ENCODE measurements at regions not wholly inside any gene's neighbourhood (a gene's known extent, or its start where the extent isn't known, plus 50 kb on each side); places are given as distances from the start of the nearest gene placed in this dataset.

DNA sequence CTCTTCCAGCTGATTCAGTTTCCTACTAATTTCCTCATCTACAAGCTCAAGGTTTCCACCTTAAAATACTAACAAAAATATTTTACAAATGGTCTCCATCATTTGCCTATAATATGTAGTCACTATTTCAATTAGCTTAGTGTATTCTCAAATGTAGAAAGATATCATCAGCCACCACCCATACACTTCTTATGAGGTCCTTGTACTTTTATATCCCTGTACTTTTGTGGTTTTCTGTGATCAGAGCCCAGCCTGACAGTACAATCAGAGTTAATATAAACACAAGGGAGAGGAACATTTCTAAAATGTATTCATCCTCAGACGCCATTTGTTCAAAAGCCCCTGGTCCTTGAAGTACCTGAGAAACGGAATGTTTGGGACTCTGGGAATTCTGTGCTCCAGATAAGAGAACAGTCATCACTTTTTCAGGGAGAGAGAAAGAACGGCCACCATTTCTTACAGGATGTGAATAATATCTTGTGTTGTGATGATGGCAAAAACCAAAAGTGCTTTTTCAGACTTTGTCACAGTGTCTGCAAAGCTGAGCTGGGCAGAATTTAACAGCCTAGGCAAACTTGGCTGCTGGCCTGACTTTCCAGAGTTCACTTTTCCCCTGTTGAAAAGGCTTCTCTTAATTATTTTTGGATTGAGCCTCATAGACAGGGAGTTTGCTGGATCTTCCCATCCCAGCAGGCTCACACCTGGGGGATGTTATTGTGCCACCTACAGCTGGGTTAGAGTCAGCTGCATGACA, 361.7 kb upstream of the ACVR2A start:
- TF ChIP-seq, protein P1, sequence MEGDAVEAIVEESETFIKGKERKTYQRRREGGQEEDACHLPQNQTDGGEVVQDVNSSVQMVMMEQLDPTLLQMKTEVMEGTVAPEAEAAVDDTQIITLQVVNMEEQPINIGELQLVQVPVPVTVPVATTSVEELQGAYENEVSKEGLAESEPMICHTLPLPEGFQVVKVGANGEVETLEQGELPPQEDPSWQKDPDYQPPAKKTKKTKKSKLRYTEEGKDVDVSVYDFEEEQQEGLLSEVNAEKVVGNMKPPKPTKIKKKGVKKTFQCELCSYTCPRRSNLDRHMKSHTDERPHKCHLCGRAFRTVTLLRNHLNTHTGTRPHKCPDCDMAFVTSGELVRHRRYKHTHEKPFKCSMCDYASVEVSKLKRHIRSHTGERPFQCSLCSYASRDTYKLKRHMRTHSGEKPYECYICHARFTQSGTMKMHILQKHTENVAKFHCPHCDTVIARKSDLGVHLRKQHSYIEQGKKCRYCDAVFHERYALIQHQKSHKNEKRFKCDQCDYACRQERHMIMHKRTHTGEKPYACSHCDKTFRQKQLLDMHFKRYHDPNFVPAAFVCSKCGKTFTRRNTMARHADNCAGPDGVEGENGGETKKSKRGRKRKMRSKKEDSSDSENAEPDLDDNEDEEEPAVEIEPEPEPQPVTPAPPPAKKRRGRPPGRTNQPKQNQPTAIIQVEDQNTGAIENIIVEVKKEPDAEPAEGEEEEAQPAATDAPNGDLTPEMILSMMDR (conservative IDR thresholded peaks at IDR 0.05): no peak
- H3K4me3 Mint-ChIP-seq: no peak overlapping the region

More for the DNA sequence above, 361.7 kb upstream of the ACVR2A start:
- H3K18ac ChIP-seq (ENCODE audit: insufficient read length, low read depth, low read length): no peak overlapping the region
- H3K36me3 Mint-ChIP-seq (ENCODE audit: insufficient read depth in 1 of 3, low read depth in 3 of 3): no peaks in the 10 kb centered on the region
- H2BK12ac ChIP-seq (ENCODE audit: insufficient read length, low read depth, low read length): no peak overlapping the region
- H3K9me3 Mint-ChIP-seq: no peaks in the 10 kb centered on the region
- H3K4me2 ChIP-seq (ENCODE audit: insufficient read depth, insufficient read length, low read length): no peak overlapping the region
- no peaks in the 10 kb centered on the region for H4K20me1 ChIP-seq (ENCODE audit: control insufficient read depth, insufficient read depth, insufficient read length)
- peaks cover 17% of the 10 kb centered on the region; the same call in 1 of the 2 replicates for H3K4me1 ChIP-seq (ENCODE audit: insufficient read depth, low read length)
- H3K79me1 ChIP-seq (ENCODE audit: insufficient read depth, low read depth, low read length, poor library complexity, severe bottlenecking): no peaks in the 10 kb centered on the region
- H3K4me1 Mint-ChIP-seq: peaks cover 33 to 38% of the 10 kb centered on the region in 2 experiments
- no peaks in the 10 kb centered on the region for H3K23me2 ChIP-seq (ENCODE audit: insufficient read length, low read depth, low read length, poor library complexity, severe bottlenecking)
- H3K23ac ChIP-seq (ENCODE audit: insufficient read length, low read depth, low read length): no peak overlapping the region
- no peak overlapping the region for H2BK5ac ChIP-seq (ENCODE audit: insufficient read length, low read length)
- no peak overlapping the region for H4K5ac ChIP-seq (ENCODE audit: insufficient read length, low read depth, low read length)
- H2BK20ac ChIP-seq (ENCODE audit: low read depth, low read length, poor library complexity, severe bottlenecking): no peak overlapping the region
- H2AK5ac ChIP-seq (ENCODE audit: insufficient read length, low read length): no peak overlapping the region
- H2BK15ac ChIP-seq (ENCODE audit: low read depth, low read length): no peak overlapping the region
- H3K56ac ChIP-seq (ENCODE audit: insufficient read length, low read depth, low read length): no peak overlapping the region
- no peak overlapping the region for H2BK120ac ChIP-seq (ENCODE audit: low read depth, low read length, poor library complexity, severe bottlenecking)
- no peaks in the 10 kb centered on the region for H3K27me3 Mint-ChIP-seq (ENCODE audit: low read depth)
- H3K27ac Mint-ChIP-seq: no peak overlapping the region
- no peak for DNase-seq
- WGBS (ENCODE audit: extremely low coverage, insufficient read length, low lambda C conversion rate): no CpG with 5 or more reads among the region's 3 CpGs
- H3K27me3 ChIP-seq (ENCODE audit: insufficient read depth, low read length): no peaks in the 10 kb centered on the region
- no peak overlapping the region for H3K27ac ChIP-seq (ENCODE audit: insufficient read length, low read depth, low read length)
- no peak overlapping the region for H3K4ac ChIP-seq (ENCODE audit: low read depth, low read length)
- no peak overlapping the region for H4K91ac ChIP-seq (ENCODE audit: insufficient read length, low read depth, low read length)
- H3K14ac ChIP-seq (ENCODE audit: insufficient read depth, low read length): no peak overlapping the region
- H2AFZ ChIP-seq (ENCODE audit: low read length): no peak overlapping the region
- H3T11ph ChIP-seq (ENCODE audit: low read length): no peak overlapping the region
- no peak overlapping the region for H3K9ac ChIP-seq (ENCODE audit: extremely low read depth, insufficient read length, low read length)
- no peak overlapping the region for H4K8ac ChIP-seq (replicated peaks; ENCODE audit: insufficient read length, low read depth, low read length)
- no peaks in the 10 kb centered on the region for H3K79me2 ChIP-seq (ENCODE audit: insufficient read depth, low read length)
- no peaks in the 10 kb centered on the region for H3K9me3 ChIP-seq (ENCODE audit: control insufficient read depth, low read depth, low read length)
